CD4-positive, alpha-beta T cell treated with Interleukin-4 for 4 hours (primary cell): ENCODE measurements at regions not wholly inside any gene's neighbourhood (a gene's known extent, or its start where the extent isn't known, plus 50 kb on each side); places are given as distances from the start of the nearest gene placed in this dataset.

ENCODE experiments used
- DNase-seq: peaks from one replicate; pipeline ENCODE4 v3.0.0-alpha.2; 2020

DNA sequence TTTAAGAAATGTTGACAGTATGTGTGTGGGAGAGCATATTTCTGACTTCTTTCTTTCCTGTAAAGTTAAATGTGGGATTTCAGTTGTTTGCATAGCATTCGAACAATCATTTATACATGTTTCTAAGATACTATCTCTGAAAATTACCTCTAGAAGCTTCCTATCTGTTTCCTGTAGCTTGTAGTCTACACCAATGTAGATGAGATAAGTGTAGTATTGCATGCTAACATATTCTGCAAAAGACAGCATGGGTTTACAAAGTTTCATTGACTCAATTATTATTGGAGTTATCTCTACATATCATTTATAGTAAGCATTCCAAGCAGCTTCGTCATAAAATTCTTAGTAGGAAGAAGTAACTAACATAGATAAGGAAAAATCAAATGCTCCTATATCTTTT is 98.9 kb upstream of the DPYD start:
- no peak for DNase-seq

DNA sequence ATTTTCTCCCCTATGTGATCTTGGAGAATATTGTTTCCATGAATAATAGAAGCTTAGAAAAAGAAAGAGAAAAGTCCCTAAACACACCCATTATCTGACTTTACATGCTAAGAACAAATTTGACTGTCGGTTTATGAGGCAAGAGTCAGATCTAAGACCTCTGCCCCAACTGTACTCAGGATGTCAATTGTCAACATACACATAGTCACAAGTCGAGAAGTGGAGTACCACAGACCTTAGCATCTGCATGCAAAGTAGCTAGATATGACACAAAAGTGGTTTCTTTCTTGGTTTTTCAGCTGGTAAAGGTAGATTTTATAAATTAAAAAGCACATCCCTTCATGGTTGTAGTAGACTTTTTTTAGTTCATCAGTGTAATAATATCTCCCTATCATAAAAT is 97.2 kb upstream of the DPYD start:
- DNase-seq = no peak

DNA sequence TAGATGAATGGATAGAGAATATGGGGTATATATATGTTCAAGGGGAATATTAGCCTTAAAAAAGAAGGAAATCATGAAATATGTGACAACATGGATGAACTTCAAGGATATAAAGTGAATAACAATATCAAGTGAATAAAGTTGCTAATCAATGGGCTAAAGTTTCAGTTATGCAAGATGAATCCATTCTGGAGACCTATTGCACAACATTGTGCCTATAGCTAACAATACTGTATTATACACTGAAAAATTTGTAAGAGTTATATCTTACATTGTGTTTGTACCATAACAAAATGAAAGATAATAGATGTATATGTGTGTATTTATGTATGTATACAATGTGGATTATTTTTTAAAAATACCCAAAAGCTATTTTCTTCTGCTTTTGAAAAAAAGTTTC is 96.3 kb upstream of the DPYD start:
- DNase-seq = no peak

DNA sequence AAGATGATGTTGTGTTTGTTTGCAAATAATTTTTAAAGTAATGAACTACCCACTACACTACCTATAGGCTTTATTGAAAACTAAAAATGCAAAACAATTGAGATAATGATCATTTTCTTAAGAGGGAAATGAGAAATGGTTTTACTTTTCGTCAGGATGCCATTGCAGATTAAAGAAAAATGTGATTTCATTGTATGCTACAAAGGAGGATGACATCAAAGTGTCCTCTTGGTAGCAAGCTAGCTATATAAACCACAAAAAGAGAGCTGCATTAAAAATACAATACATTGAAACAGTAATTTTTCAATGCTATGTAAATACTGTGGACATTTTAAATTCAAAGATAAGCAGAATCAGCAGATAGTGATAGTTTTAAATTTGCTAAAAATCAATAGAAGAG is 87.5 kb upstream of the DPYD start:
- no peak for DNase-seq

DNA sequence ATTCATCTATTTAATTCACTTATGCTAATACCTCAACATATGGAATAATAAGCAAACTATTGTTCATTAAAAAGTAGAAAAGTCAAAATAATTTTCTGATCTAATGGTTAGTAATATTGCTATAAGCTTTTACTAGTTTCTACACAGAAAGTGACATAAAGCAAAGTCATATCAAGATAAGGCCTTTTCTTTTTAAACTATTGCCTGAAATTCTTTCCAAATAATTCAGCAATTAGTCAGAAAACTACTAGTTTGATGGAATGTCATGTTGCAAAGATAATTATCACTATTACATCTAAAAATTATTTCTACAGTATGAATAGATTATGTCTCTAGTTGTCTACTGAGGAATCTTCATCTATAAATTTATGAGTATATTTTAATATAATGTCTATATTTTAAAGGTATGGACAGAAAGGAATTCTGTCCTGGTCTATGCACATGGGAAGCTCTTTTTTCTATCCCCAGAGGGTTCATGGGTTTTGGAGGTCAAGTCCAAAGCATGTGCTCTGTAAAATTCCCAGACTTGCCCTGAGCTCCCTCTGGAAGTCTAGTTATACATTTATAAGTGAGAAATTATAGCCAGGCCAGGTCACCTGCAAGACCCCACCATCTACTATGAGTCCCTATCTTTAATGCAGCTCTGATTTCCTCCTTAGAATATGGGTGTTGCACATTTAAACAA is 84.6 kb upstream of the DPYD start:
- no peak for DNase-seq

DNA sequence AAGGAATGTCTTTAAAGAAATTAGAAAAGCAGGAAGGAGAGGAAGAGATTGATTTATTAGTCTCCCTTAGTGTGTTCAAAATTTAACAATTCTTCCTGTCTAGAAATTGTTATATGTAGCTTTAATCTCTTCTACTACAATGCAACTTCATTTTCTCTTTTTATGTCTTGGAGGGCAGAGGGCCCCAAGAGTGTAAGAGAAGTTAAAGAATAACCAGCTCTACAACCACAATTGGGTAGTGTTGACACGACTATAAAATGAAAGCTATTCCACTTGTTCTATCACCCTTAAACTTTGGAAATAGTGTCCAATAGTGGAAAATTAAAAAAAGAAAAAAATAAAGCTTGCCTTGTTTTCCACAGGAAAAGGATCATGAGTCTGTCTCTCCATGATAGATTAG is 82.6 kb upstream of the DPYD start:
- no peak for DNase-seq

DNA sequence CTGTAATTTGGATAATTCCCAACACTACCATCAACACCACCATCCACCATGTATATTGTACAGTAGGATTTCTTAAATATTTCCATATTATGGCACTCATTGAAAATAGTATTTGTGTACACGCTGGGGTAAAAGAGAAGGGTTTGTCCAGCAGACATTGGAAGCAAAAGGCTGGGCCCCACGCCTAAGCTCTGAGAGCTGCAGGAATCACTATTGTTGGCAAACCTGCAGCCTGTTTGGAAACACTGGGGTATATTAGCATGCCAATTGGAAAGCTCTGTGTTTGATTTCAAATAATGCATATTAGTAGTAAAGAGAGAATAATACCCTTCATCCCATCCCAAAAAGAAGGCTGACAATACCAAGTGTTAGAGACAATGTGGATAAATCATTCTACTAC is 81.5 kb upstream of the DPYD start:
- no peak for DNase-seq

DNA sequence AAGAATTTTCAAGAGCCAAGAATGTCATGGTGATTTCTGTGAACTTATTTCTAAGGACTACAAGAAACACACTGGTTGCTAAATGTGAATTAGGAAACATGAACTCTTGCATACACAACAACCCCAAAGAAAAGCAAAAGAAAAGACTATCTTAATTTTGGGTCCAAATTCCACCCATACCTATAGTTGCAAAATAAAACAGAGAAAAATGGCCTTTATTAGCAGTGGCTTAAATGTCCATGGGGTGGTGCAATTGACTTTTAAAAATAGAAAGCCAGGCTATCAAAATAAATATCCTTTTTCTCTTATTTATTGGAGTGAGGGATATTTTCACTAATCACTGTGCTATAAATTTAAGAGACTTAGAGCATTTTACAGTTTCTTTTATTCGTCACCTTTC is 80.9 kb upstream of the DPYD start:
- no peak for DNase-seq

DNA sequence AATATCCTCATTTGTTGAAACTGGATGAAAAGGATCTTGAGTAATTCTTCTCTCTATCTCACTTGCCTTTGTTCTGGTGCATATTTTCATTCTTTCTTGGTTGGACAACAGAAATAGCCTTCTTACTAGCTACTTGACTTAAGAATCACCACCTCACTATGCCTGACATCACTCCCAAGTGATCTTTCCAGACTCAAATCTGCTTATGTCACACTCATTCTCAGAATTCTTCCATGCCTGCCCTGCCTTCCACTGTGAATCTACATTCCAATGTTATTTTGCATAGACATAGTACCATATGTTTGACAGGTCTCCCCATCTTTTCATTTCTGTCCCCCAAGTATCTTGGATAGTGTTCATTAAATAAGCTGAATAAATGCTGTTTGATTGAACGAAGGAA is 78.5 kb upstream of the DPYD start:
- DNase-seq = no peak

DNA sequence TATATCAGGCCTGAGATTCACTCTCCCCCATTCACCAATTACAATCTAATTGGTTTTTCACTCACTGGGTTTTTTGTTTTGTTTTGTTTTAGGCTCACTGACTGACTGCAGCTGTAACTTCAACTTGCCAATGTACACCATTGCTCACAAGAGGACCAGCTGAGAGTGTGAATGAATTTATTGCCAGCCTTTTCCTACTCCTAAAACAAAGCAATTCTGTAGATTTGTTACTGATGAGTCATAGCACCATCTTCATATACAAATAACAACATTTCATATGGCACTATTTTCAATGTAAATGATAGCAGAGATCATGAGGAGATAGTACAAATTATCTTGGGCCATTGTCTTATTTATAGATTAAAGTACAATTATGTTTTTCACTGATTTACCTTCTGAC is 76.0 kb upstream of the DPYD start:
- DNase-seq = no peak

DNA sequence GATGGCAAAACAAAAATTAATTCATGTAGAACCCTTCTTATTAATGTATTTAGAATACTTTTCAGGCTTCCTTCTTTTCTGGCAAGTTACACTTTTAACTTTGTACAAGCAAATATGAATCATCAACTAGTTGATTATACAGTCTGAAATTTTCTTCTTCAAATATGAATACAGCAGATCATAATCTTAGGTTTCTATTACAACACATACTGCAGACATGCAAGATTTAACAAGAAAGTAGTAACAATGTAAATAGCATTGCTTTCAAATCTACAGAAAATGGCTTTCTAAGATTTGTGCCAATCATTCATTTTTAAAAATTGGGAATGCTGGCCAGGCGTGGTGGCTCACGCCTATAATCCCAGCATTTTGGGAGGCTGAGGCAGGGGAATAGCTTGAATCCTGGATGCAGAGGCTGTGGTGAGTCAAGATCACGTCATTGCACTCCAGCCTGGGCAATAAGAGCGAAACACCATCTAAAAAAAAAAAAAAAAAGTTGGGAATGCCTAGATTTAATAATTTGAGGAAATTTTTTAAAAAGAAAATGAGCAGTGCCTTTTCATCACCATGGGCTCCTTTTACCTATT is 68.4 kb upstream of the DPYD start:
- DNase-seq = no peak

DNA sequence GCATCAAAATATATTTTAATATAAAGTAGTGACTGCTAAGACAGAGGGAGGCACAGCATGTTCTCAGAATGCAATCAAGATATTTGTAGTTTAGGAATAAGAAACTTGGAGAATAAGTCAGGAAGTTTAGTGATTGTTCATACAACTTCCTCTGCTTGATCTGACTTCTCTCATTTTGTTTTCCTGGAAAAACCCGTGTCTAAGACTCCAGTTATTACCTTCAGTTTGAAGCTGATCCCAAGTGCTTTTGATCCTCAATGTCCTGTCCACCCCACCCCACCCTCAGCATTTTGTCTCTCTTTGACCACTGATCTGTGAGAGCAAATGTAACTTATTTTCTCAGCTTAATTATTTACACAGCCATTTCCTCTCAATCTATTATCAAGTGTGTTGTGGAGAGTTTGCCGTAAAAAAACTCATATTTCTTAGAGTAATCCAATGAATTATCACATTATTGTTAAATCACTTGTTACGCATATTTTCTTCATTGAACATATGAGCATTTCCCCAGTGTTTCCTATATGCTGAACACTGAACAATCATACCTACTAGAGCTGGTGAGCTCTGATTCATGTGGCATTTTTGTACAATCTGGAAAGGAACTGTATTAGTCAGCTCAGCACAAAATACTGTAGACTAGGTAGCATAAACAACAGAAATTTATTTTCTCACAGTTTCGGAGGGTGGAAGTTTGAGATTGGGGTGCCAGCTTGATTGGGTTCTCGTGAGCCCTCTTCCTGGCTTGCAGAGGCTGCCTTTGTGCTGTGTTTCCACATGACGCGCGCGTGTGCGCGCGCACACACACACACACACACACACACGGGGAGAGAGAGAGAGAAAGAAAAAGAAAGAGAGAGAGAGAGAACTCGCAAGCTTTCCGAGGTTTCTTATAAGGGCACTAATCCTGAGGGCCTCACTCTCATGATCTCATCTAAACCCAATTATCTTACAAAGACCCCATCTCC is 65.5 kb upstream of the DPYD start:
- peak; percentile 6 for DNase-seq

DNA sequence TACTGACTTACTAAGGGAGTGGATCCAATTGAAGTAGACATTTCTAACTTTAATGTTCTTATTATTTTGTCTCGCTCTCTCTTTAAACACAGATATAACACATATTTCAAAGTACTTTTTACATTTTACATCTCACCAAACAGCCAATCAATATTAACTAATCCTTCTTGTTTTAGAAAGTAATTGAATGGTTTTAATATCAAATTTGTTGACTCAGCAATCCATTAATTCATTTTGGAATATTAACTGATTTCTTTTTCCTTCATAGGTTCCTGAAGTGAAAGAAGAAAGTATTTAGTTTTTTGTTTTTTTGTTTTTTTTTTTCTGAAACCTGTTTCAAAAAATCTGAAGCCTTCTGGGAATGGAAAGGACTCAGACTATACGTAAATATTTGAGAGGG is 62.3 kb upstream of the DPYD start:
- DNase-seq = no peak

DNA sequence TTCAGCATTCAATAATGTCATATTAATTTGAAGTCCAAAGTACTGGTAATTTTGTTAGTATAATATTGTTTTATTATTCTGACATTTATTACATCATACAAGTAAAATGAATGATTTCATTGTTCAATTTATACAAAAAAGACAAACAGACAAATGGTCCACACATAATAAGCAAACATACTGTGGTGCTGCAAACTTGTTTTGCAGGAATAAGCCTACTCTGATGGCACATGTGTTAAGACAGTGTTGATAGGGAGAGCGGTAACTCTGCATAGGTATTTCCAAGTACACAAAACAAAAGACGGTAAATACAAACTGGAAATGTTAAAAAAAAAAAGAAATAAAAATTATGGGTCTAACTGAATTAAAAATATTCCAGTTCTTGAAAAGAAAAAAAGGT is 59.7 kb upstream of the DPYD start:
- DNase-seq = no peak

DNA sequence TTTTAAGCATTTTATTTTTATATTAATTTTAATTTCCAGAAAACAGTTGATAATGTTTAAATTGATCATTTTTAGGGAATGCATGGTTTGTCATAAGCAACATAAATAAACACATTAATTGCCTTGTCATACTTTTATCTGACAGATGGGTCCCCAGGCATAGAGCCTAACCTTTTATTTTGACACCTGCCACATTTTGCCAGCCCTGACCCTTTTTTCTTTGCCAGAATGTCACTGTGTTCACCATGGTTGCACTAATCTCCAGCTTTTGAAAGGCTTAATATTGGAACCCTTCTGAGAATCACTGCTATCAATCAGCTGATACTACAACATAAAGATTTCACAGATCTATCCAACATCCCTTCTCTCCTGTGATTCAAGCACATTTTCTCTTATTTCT is 56.0 kb upstream of the DPYD start:
- DNase-seq = no peak
